ENCODE measurements at regions not wholly inside any gene's neighbourhood (a gene's known extent, or its start where the extent isn't known, plus 50 kb on each side); places are given as distances from the start of the nearest gene placed in this dataset.

DNA sequence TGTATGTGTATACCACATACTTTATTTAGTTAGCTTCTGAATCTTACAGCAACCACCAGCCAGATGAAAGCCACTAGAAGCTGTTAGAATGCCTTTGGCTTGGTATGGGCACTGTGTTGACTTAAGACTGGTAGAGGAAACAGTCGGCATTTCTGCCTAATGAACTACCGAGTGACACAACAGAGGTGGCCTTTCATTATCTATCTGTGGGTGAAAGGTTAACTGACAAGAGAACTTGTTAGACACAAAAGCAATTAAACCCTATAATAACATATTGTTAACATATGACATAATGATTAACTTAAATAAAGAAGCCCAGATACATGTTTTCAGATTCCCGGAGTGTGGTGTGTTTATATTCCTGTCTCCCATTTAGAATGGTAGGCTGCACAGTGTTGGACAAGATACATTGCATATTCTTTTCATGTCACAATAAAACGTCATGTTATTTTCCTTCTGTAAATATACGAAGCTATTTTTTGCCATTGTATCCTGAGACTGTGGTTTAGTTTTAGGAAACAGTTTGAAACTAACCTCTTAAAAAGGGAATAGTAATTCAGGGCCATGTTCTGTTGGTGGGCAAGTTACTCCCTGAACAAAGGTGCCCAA is 181.5 kb downstream of the SLIT2 start:
- TF ChIP-seq, protein P1, sequence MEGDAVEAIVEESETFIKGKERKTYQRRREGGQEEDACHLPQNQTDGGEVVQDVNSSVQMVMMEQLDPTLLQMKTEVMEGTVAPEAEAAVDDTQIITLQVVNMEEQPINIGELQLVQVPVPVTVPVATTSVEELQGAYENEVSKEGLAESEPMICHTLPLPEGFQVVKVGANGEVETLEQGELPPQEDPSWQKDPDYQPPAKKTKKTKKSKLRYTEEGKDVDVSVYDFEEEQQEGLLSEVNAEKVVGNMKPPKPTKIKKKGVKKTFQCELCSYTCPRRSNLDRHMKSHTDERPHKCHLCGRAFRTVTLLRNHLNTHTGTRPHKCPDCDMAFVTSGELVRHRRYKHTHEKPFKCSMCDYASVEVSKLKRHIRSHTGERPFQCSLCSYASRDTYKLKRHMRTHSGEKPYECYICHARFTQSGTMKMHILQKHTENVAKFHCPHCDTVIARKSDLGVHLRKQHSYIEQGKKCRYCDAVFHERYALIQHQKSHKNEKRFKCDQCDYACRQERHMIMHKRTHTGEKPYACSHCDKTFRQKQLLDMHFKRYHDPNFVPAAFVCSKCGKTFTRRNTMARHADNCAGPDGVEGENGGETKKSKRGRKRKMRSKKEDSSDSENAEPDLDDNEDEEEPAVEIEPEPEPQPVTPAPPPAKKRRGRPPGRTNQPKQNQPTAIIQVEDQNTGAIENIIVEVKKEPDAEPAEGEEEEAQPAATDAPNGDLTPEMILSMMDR (IDR thresholded peaks at IDR 0.05), result no peak
- TF ChIP-seq EP300 (IDR thresholded peaks at IDR 0.05), result no peak

All from suprapubic skin (tissue), 3 donors.